ENCODE measurements at regions not wholly inside any gene's neighbourhood (a gene's known extent, or its start where the extent isn't known, plus 50 kb on each side); places are given as distances from the start of the nearest gene placed in this dataset.
A peak's percentile ranks its signal among the peaks of the same experiment; 100 is the strongest.

DNA sequence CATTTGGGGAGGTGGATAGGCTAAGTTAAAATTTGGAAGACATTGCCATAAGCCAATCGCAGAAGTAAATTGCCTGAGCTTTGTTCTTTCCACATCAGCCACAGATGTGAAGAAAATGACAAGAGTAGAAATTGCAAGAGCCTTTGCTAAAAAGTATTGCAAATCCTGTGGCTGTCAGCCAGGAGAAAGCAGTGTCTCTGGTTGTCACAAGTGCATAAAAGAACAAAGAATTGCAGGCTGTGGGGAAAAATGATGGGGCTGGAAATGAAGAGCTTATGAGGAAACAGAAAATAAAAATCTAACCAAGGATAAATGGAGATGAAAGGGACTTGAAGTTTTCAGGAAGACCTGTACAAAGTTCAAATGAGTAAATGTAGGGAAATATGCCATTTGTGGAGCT, 344.8 kb downstream of the CSNK1G3 start:
- Histone ChIP-seq H3K9ac (ENCODE audit: low read length) (no peak overlapping the region), H3K27me3 (ENCODE audit: control insufficient read depth, insufficient read depth, low read length) (no peaks in the 10 kb centered on the region), H3K36me3 (ENCODE audit: control insufficient read depth, insufficient read depth, low read length) (no peaks in the 10 kb centered on the region), H3K4me1 (ENCODE audit: control insufficient read depth, insufficient read depth, low read length) (no peaks in the 10 kb centered on the region), H3K4me3 (ENCODE audit: low read length) (no peak overlapping the region), H3K27ac (ENCODE audit: low read depth, low read length) (no peak overlapping the region)

DNA sequence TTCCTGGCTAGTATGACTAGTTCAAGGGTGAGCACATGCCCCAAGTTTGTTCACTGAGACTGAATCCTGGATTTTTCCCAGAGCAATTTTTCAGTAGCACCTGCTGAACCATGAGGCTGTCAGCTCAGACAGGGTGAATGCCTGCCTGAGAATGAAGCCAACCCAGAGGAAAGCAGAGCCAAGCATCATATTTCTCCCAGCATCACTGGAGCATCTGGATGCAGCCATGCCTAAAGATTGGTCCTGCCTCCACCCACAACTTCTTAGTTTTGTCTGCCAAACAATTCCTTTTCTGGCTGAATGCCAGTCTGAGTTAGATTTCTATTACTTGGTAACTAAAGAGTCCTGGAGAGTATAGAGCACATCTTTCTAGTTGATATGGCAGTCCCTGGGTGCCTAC, 343.6 kb downstream of the CSNK1G3 start:
- no peak overlapping the region for H3K9ac ChIP-seq (ENCODE audit: low read length)
- no peak overlapping the region for H3K4me3 ChIP-seq (ENCODE audit: low read length)
- H3K27ac ChIP-seq (ENCODE audit: low read depth, low read length), result no peak overlapping the region
- no peaks in the 10 kb centered on the region for H3K4me1 ChIP-seq (ENCODE audit: control insufficient read depth, insufficient read depth, low read length)
- H3K27me3 ChIP-seq (ENCODE audit: control insufficient read depth, insufficient read depth, low read length), result no peaks in the 10 kb centered on the region
- H3K36me3 ChIP-seq (ENCODE audit: control insufficient read depth, insufficient read depth, low read length), result no peaks in the 10 kb centered on the region

DNA sequence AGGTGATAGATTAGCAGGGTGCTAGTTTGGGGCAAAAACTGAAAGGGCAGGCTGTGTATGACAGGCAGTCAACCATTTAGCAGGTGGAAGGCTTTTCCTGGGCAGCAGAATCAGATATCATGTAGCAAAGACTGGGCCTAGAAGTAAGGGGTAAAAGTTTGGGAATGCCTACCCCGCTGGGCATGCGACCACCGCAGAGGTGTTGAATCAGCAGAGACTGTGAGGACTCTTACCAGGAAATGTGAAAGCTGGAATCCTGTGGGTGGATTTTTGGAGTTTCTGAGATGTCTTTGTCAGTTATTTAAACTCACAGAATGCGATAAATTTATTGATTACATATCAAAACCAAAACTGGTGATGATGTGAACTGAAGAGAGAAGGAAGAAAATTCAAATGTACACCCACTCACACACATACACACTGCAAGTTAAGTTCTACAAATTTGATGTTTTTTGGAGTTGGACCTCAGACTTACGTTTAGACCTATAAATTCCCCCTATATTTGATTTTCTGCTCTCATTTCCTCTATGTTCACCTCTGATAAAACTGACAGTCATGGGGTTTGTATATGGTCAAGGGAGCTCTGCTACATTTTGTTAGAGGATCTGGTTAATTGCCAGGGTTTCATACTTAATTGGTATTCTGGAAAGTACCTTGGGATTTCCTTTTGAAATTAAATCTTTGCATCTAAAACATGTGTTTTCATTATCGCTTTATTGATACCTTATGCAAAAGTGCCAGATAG, 333.6 kb downstream of the CSNK1G3 start:
- Histone ChIP-seq H3K27me3 (ENCODE audit: control insufficient read depth, insufficient read depth, low read length) (no peaks in the 10 kb centered on the region), H3K27ac (ENCODE audit: low read depth, low read length) (no peak overlapping the region), H3K36me3 (ENCODE audit: control insufficient read depth, insufficient read depth, low read length) (no peaks in the 10 kb centered on the region), H3K9ac (ENCODE audit: low read length) (no peak overlapping the region), H3K4me1 (ENCODE audit: control insufficient read depth, insufficient read depth, low read length) (no peaks in the 10 kb centered on the region), H3K4me3 (ENCODE audit: low read length) (no peak overlapping the region)

DNA sequence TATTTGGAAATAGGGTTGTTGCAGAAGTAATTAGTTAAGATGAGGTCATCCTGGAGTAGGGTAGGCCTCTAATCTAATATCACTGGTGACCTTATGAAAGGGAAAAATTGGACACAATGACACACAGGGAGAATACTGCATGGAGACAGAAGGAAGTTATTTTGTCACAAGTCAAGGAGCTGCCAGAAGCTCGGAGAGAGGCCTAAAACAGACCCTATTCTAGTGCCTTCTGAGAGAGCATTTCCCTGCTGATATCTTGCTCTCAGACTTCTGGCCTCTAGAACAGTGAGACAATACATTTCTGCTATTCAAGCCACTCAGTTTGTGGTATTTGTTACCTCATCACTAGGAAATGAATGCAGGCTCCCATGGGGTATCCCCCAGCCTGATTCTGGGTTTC, 332.9 kb downstream of the CSNK1G3 start:
- H3K4me1 ChIP-seq (ENCODE audit: control insufficient read depth, insufficient read depth, low read length), result no peaks in the 10 kb centered on the region
- H3K4me3 ChIP-seq (ENCODE audit: low read length), result no peak overlapping the region
- no peaks in the 10 kb centered on the region for H3K27me3 ChIP-seq (ENCODE audit: control insufficient read depth, insufficient read depth, low read length)
- H3K36me3 ChIP-seq (ENCODE audit: control insufficient read depth, insufficient read depth, low read length), result no peaks in the 10 kb centered on the region
- H3K27ac ChIP-seq (ENCODE audit: low read depth, low read length), result no peak overlapping the region
- no peak overlapping the region for H3K9ac ChIP-seq (ENCODE audit: low read length)

DNA sequence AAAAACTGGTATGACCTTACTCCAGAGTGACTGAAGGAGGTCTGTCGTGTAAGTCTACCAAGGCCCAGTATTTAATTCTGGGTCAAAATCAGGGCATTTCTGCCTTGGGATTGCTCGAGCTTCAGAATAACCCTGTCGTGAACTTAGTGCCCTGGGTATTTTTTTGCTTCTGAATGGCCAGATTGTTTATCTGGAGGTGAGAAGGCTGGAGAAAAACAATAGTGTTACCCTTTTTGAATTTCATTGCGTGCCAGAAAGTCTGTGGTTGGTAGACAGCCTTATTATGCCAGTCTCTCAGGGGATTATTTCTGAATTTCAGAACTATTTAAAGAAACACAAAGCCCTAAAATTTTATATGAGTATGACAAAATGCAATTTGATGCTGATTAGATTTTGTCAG, 323.4 kb downstream of the CSNK1G3 start:
- no peak overlapping the region for H3K27ac ChIP-seq (ENCODE audit: low read depth, low read length)
- H3K36me3 ChIP-seq (ENCODE audit: control insufficient read depth, insufficient read depth, low read length), result no peaks in the 10 kb centered on the region
- no peak overlapping the region for H3K9ac ChIP-seq (ENCODE audit: low read length)

DNA sequence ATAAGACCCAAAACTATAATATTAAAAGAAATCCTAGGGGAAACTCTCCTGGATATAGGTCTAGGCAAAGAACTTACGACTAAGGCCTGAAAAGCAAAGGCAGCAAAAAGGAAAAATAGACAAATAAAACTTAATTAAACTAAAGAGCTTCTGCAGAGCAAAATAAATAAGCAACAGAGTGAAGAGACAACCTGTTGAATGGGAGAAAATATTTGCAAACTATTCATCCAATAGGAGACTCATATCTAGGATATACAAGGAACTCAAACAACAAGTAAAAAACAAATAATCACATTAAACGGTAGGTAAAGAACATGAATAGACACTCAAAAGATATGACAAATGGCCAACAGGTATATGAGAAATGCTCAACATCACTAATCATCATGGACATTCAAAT, 318.6 kb downstream of the CSNK1G3 start:
- no peaks in the 10 kb centered on the region for H3K4me1 ChIP-seq (ENCODE audit: control insufficient read depth, insufficient read depth, low read length)
- H3K4me3 ChIP-seq (ENCODE audit: low read length), result no peak overlapping the region
- H3K27me3 ChIP-seq (ENCODE audit: control insufficient read depth, insufficient read depth, low read length), result no peaks in the 10 kb centered on the region

More for the DNA sequence above, 323.4 kb downstream of the CSNK1G3 start:
- no peak overlapping the region for H3K4me3 ChIP-seq (ENCODE audit: low read length)
- H3K4me1 ChIP-seq (ENCODE audit: control insufficient read depth, insufficient read depth, low read length), result no peaks in the 10 kb centered on the region
- no peaks in the 10 kb centered on the region for H3K27me3 ChIP-seq (ENCODE audit: control insufficient read depth, insufficient read depth, low read length)

DNA sequence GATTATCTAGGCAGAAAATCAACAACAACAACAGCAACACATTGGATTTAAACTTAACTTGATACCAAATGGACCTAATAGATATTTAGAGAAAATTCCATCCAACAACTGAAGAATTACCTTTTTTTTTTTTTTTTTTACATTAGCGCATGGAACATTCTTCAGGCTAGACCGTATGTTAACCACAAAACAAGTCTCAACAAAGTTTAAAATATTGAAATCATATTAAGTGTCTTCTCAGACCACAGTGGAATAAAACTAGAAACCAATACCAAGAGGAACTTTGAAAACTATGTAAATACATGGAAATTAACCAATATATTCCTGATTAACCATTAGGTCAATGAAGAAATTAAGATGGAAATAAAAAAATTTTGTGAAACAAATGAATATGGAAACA, 315.8 kb downstream of the CSNK1G3 start:
- Histone ChIP-seq H3K27ac (ENCODE audit: low read depth, low read length) (no peak overlapping the region), H3K4me3 (ENCODE audit: low read length) (no peak overlapping the region), H3K4me1 (ENCODE audit: control insufficient read depth, insufficient read depth, low read length) (no peaks in the 10 kb centered on the region), H3K9ac (ENCODE audit: low read length) (no peak overlapping the region), H3K36me3 (ENCODE audit: control insufficient read depth, insufficient read depth, low read length) (no peaks in the 10 kb centered on the region), H3K27me3 (ENCODE audit: control insufficient read depth, insufficient read depth, low read length) (no peaks in the 10 kb centered on the region)

More for the DNA sequence above, 318.6 kb downstream of the CSNK1G3 start:
- Histone ChIP-seq H3K36me3 (ENCODE audit: control insufficient read depth, insufficient read depth, low read length) (no peaks in the 10 kb centered on the region), H3K27ac (ENCODE audit: low read depth, low read length) (no peak overlapping the region), H3K9ac (ENCODE audit: low read length) (no peak overlapping the region)

DNA sequence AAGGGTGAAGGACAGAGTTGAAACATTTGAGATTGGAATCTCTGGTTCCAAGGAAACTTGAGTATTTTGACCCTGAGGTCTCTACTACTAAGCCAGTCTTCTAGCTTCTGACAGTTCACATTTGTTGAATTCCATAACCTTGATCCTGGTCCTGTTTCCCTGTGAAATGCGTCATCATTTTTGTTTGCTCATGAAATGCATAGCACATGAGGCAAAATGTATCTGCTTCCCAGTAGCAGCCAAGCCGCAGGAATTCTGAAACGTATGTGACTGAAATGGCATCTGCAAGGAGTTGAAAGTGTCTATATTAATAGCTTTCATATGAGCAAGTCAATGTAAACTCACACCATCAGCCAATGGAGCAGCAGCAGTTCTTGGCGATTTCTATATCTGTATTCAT, 307.9 kb downstream of the CSNK1G3 start:
- Histone ChIP-seq H3K4me3 (ENCODE audit: low read length) (no peak overlapping the region), H3K9ac (ENCODE audit: low read length) (no peak overlapping the region), H3K27me3 (ENCODE audit: control insufficient read depth, insufficient read depth, low read length) (no peaks in the 10 kb centered on the region), H3K4me1 (ENCODE audit: control insufficient read depth, insufficient read depth, low read length) (peaks cover 3% of the 10 kb centered on the region), H3K27ac (ENCODE audit: low read depth, low read length) (no peak overlapping the region), H3K36me3 (ENCODE audit: control insufficient read depth, insufficient read depth, low read length) (no peaks in the 10 kb centered on the region)

DNA sequence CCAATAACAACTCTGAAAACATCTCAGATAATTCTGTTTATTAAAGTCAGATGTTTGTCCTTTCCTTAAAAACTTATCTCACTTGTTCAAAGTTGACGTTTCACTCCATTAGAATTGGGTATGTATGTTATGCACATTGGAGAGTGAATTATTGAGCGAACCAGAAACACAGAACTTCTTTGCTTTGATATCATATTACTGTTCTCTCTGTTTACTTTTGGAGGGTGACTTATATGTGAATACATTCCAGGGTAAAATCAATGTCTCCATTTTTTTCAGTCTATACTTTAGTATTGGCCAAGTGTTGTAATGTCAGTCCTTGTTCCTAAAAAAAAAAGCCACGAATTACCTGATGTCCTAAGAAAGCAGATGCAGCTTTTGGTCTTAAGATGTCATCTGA, 307.4 kb downstream of the CSNK1G3 start:
- Histone ChIP-seq H3K4me3 (ENCODE audit: low read length) (no peak overlapping the region), H3K9ac (ENCODE audit: low read length) (no peak overlapping the region), H3K4me1 (ENCODE audit: control insufficient read depth, insufficient read depth, low read length) (peaks cover 3% of the 10 kb centered on the region), H3K27me3 (ENCODE audit: control insufficient read depth, insufficient read depth, low read length) (no peaks in the 10 kb centered on the region), H3K27ac (ENCODE audit: low read depth, low read length) (no peak overlapping the region), H3K36me3 (ENCODE audit: control insufficient read depth, insufficient read depth, low read length) (no peaks in the 10 kb centered on the region)

DNA sequence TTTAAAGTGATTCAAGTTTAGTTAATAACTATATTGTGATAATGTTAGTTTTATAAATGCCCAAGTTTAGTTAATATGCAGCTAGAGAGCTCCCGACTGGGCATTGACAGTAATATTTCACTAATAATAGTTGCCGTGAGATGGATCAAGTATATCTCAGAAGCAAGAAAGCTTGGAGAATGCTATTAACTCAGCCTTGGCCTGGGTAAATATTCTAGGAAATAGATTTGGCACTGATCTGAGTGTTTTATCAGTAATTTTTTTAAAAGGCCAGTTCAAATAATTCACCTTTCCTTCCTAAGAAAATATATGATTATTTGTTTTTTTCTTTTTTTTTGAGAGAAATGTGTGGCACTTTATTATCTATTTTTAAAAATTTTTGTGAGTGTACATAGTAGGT, 305.3 kb downstream of the CSNK1G3 start:
- no peaks in the 10 kb centered on the region for H3K27me3 ChIP-seq (ENCODE audit: control insufficient read depth, insufficient read depth, low read length)
- H3K27ac ChIP-seq (ENCODE audit: low read depth, low read length), result no peak overlapping the region
- H3K9ac ChIP-seq (ENCODE audit: low read length), result no peak overlapping the region
- H3K4me3 ChIP-seq (ENCODE audit: low read length), result no peak overlapping the region
- H3K4me1 ChIP-seq (ENCODE audit: control insufficient read depth, insufficient read depth, low read length), result peaks cover 5% of the 10 kb centered on the region
- no peaks in the 10 kb centered on the region for H3K36me3 ChIP-seq (ENCODE audit: control insufficient read depth, insufficient read depth, low read length)

DNA sequence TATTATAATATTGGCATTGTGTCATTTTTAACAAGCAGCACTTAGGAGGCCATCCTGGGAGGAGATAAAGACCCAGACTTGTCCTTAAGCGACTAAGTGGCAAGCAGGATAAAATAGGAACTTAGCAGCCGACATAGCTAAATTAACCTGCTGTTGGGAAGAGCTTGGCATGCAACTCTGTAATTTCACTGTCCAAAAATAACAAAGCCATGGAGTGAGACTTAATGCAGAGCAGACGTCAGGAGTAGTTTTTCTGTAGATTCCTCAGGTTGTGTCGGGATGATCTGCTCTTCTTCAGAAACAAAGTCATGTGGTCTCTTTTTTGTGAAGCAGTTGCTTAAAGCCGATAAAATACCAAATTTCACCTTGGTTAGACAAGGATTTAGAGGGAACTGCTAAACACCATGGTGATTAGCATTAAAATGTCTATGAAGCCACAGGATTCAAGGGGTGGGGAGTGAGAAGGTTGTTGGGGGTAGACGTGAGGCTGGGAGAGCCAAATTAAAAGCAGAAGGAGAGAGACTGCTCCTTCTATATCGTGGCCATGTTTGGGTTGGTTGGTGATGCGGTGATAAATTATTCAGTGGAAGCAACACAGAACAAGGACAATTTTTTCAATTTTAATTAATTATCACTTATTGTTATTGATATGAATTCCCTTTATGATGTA, 303.0 kb downstream of the CSNK1G3 start:
- Histone ChIP-seq H3K27me3 (ENCODE audit: control insufficient read depth, insufficient read depth, low read length) (no peaks in the 10 kb centered on the region), H3K27ac (ENCODE audit: low read depth, low read length) (peak overlapping the region; percentile 27), H3K4me1 (ENCODE audit: control insufficient read depth, insufficient read depth, low read length) (peaks cover 7% of the 10 kb centered on the region), H3K36me3 (ENCODE audit: control insufficient read depth, insufficient read depth, low read length) (no peaks in the 10 kb centered on the region), H3K9ac (ENCODE audit: low read length) (no peak overlapping the region), H3K4me3 (ENCODE audit: low read length) (no peak overlapping the region)

DNA sequence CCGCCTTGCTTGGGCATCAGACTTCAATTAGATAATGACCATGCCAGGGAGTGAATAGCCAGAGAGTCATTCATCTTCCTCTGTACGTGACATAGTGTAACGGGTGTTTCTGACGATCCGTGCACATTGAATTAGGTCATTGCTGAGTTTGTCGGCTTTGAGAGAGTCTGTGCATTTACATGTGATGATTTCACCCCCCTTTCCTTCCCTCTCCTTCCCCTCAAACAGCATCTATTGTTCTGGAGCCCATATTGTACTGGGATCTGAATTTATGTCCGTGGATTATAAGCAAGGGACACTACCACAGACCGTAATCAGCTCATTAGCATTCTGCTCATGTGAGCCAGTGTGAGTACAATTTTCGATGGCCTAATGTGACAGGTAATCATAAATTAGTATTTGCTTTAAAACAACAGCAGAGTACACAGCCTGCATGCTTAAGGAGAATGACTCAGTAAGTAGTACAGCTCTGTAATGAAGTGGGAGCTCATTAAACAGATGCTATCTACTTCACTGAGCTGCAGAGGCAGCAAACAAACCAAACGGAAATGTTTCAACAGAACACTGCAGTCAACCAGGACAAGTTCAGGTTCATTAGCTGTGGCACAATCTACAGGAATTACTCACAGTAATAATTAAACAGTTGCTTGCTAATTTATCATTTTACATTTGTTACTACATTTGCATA, 302.1 kb downstream of the CSNK1G3 start:
- peaks cover 7% of the 10 kb centered on the region for H3K4me1 ChIP-seq (ENCODE audit: control insufficient read depth, insufficient read depth, low read length)
- no peaks in the 10 kb centered on the region for H3K36me3 ChIP-seq (ENCODE audit: control insufficient read depth, insufficient read depth, low read length)
- no peak overlapping the region for H3K4me3 ChIP-seq (ENCODE audit: low read length)
- H3K27me3 ChIP-seq (ENCODE audit: control insufficient read depth, insufficient read depth, low read length), result no peaks in the 10 kb centered on the region
- H3K27ac ChIP-seq (ENCODE audit: low read depth, low read length), result no peak overlapping the region
- no peak overlapping the region for H3K9ac ChIP-seq (ENCODE audit: low read length)

Measured in rectal smooth muscle tissue (tissue), 1 donor.